ENCODE measurements at regions not wholly inside any gene's neighbourhood (a gene's known extent, or its start where the extent isn't known, plus 50 kb on each side); places are given as distances from the start of the nearest gene placed in this dataset.

GRCh38 chr9:7542126-7542525 is 257.5 kb downstream of the DMAC1 start:
- Mint-ChIP-seq H3K9me3 (no peaks in the 10 kb centered on the region), H3K4me1 (no peaks in the 10 kb centered on the region), H3K27me3 (ENCODE audit: low read depth in 2 of 2) (peaks cover 17 to 32% of the 10 kb centered on the region in 2 donors), H3K27ac (no peak overlapping the region), H3K4me3 (no peak overlapping the region), H3K36me3 (no peaks in the 10 kb centered on the region)
- Histone ChIP-seq H3K4me1 (ENCODE audit: control insufficient read depth, insufficient read depth, low read length) (no peaks in the 10 kb centered on the region), H3K27ac (ENCODE audit: low read length) (no peak overlapping the region), H3K36me3 (ENCODE audit: control insufficient read depth, insufficient read depth, low read length) (no peaks in the 10 kb centered on the region), H3K9me3 (ENCODE audit: control insufficient read depth, insufficient read depth, low read length) (no peaks in the 10 kb centered on the region), H3K4me3 (ENCODE audit: low read length) (no peak overlapping the region), H3K27me3 (ENCODE audit: control insufficient read depth, insufficient read depth, low read length) (no peaks in the 10 kb centered on the region)
- TF ChIP-seq, protein P1, sequence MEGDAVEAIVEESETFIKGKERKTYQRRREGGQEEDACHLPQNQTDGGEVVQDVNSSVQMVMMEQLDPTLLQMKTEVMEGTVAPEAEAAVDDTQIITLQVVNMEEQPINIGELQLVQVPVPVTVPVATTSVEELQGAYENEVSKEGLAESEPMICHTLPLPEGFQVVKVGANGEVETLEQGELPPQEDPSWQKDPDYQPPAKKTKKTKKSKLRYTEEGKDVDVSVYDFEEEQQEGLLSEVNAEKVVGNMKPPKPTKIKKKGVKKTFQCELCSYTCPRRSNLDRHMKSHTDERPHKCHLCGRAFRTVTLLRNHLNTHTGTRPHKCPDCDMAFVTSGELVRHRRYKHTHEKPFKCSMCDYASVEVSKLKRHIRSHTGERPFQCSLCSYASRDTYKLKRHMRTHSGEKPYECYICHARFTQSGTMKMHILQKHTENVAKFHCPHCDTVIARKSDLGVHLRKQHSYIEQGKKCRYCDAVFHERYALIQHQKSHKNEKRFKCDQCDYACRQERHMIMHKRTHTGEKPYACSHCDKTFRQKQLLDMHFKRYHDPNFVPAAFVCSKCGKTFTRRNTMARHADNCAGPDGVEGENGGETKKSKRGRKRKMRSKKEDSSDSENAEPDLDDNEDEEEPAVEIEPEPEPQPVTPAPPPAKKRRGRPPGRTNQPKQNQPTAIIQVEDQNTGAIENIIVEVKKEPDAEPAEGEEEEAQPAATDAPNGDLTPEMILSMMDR (IDR thresholded peaks at IDR 0.05), result no peak
- WGBS (ENCODE audit: insufficient coverage), result 78% methylated on average over 1 of the region's 2 CpGs
- DNase-seq (no peak), ATAC-seq (no peak)
- intact Hi-C loops (cut with micrococcal nuclease), result no loop called here

DNA sequence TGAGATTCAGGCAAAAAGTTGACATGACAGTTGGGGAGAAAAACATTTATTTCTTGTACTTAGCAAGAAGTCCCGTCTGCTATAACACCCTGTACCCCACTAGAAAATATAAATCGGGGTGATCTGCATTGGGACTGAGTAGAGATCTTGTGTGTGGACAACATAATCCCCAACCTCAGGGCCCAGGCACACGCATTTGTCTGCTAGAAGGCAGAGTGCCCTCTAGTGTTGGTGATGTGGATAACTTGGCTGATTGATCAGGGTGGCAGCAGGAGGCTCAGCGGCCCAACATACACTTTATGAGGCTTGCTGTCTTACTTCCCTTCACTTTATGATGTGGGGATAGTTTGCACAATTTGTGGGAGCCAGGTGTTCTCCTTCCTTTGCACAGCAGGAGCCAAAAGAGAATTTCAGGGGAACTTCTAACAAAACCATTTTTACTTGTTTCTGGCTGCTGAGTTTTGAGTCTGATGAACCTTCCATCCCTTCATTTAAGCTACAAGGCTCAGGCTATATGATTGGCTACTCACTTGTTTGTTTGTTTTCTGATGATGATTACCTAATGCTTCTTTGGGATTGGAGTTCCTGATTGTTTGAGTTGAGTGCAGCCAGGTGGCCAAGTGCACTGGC is 263.2 kb downstream of the DMAC1 start:
- Mint-ChIP-seq H3K27me3 (ENCODE audit: low read depth in 2 of 2) (peaks cover 10 to 18% of the 10 kb centered on the region in 2 donors), H3K36me3 (no peaks in the 10 kb centered on the region), H3K27ac (no peak overlapping the region), H3K9me3 (no peaks in the 10 kb centered on the region), H3K4me1 (no peaks in the 10 kb centered on the region), H3K4me3 (no peak overlapping the region)
- H3K4me1 ChIP-seq (ENCODE audit: control insufficient read depth, insufficient read depth, low read length), result no peaks in the 10 kb centered on the region
- ATAC-seq (peak in 1 of 3 donors; percentile 55), DNase-seq (peak in 1 of 2 donors; percentile 49)
- 71% methylated on average over 2 of the region's 4 CpGs for whole genome bisulfite sequencing (ENCODE audit: insufficient coverage)
- no peak overlapping the region for H3K4me3 ChIP-seq (ENCODE audit: low read length)
- no peaks in the 10 kb centered on the region for H3K36me3 ChIP-seq (ENCODE audit: control insufficient read depth, insufficient read depth, low read length)
- H3K9me3 ChIP-seq (ENCODE audit: control insufficient read depth, insufficient read depth, low read length), result no peaks in the 10 kb centered on the region
- TF ChIP-seq, protein P1 (IDR thresholded peaks at IDR 0.05), result no peak
- intact Hi-C loops (cut with micrococcal nuclease), result no loop called here
- H3K27me3 ChIP-seq (ENCODE audit: control insufficient read depth, insufficient read depth, low read length), result no peaks in the 10 kb centered on the region
- H3K27ac ChIP-seq (ENCODE audit: low read length), result no peak overlapping the region

GRCh38 chr9:7534211-7534935 is 265.2 kb downstream of the DMAC1 start:
- Mint-ChIP-seq H3K36me3 (no peaks in the 10 kb centered on the region), H3K4me1 (no peaks in the 10 kb centered on the region), H3K9me3 (no peaks in the 10 kb centered on the region), H3K27ac (no peak overlapping the region), H3K27me3 (ENCODE audit: low read depth in 2 of 2) (peaks cover 15 to 35% of the 10 kb centered on the region in 2 donors), H3K4me3 (no peak overlapping the region)
- TF ChIP-seq, protein P1 (IDR thresholded peaks at IDR 0.05), result no peak
- no peaks in the 10 kb centered on the region for H3K9me3 ChIP-seq (ENCODE audit: control insufficient read depth, insufficient read depth, low read length)
- no peaks in the 10 kb centered on the region for H3K36me3 ChIP-seq (ENCODE audit: control insufficient read depth, insufficient read depth, low read length)
- H3K27ac ChIP-seq (ENCODE audit: low read length), result no peak overlapping the region
- no peak for DNase-seq
- H3K4me1 ChIP-seq (ENCODE audit: control insufficient read depth, insufficient read depth, low read length), result no peaks in the 10 kb centered on the region
- intact Hi-C loops (cut with micrococcal nuclease), result no loop called here
- 75% methylated on average over 5 of the region's 5 CpGs for WGBS (ENCODE audit: insufficient coverage)
- ATAC-seq, result no peak
- H3K4me3 ChIP-seq (ENCODE audit: low read length), result no peak overlapping the region
- no peaks in the 10 kb centered on the region for H3K27me3 ChIP-seq (ENCODE audit: control insufficient read depth, insufficient read depth, low read length)
